Stimulated activated CD8-positive, alpha-beta memory T cell treated with anti-CD3 and anti-CD28 coated beads, Interleukin-4, amount 100 ng/mL, for 24 hours (primary cell): ENCODE measurements at regions not wholly inside any gene's neighbourhood (a gene's known extent, or its start where the extent isn't known, plus 50 kb on each side); places are given as distances from the start of the nearest gene placed in this dataset.

Experiments used
- DNase-seq: peaks from one replicate; pipeline ENCODE4 v3.0.0-alpha.2; 2020; ENCODE audit warnings: low read depth

GRCh38 chr4:86529436-86529835 lies 64.7 kb upstream of the PTPN13 start:
- DNase-seq, result no peak

- DNase-seq, result no peak
Observed at GRCh38 chr4:86530183-86530582, 63.9 kb upstream of the PTPN13 start.

- no peak for DNase-seq
Observed at GRCh38 chr4:86531440-86531839, 62.7 kb upstream of the PTPN13 start.

GRCh38 chr4:86532851-86533250 lies 61.3 kb upstream of the PTPN13 start:
- no peak for DNase-seq

- no peak for DNase-seq
Observed at GRCh38 chr4:86536151-86536550, 58.0 kb upstream of the PTPN13 start.

- DNase-seq, result no peak
Observed at GRCh38 chr4:86542319-86543027, 51.6 kb upstream of the PTPN13 start.

GRCh38 chr4:86543080-86543479 lies 51.0 kb upstream of the PTPN13 start:
- no peak for DNase-seq

- no peak for DNase-seq
Observed at GRCh38 chr4:86543560-86544309, 50.4 kb upstream of the PTPN13 start.

GRCh38 chr4:86544310-86544966 lies 49.7 kb upstream of the PTPN13 start:
- no peak for DNase-seq
